ENCODE measurements at regions not wholly inside any gene's neighbourhood (a gene's known extent, or its start where the extent isn't known, plus 50 kb on each side); places are given as distances from the start of the nearest gene placed in this dataset.
"Not testable (repeated sequence)": the region's sequence is repeated elsewhere in the genome, so short reads cannot be mapped to it uniquely, and the experiment has no call there.

DNA sequence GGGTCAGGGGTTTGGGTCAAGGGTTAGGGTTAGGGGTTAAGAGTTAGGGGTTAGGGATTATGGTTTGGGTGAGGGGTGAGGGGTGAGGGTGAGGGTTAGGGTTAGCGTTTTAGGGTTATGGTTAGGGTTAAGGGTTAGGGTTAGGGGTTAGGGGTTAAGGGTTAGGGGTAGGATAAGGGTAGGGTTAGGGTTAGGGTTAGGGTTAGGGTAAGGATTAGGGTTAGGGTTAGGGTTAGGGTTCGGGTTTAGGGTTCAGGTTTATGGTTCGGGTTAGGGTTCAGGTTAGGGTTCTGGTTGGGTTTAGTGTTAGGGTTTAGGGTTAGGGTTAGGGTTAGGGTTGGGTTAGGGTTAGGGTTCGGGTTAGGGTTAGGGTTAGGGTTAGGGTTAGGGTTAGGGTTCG lies 213.1 kb downstream of the LMLN start:
- TF ChIP-seq YY1 (IDR thresholded peaks at IDR 0.05; ENCODE audit: insufficient read depth, insufficient read length); SUZ12 (IDR thresholded peaks at IDR 0.05; ENCODE audit: extremely low read depth, insufficient read depth, insufficient read length); ZNF274 (IDR thresholded peaks at IDR 0.05; ENCODE audit: low read depth, low read length): not testable (repeated sequence)

Data from NT2/D1 (cell line).